ENCODE measurements at regions not wholly inside any gene's neighbourhood (a gene's known extent, or its start where the extent isn't known, plus 50 kb on each side); places are given as distances from the start of the nearest gene placed in this dataset.

GRCh38 chr1:222967466-222968240 is 152.8 kb downstream of the DISP1 start:
- H3K9me3 ChIP-seq, result no peaks in the 10 kb centered on the region
- intact Hi-C loops (cut with DNase I; ENCODE audit: low total_unique reads) (no loop called here), in situ Hi-C loops (cut with MboI; ENCODE audit: low sequenced_read_pairs in 4 of 4) (no loop called here)
- no peak overlapping the region for H3K27ac ChIP-seq
- no peaks in the 10 kb centered on the region for H3K4me1 ChIP-seq
- no peak for TF ChIP-seq POLR2A (IDR thresholded peaks at IDR 0.05)
- no peak for TF ChIP-seq CTCF (IDR thresholded peaks at IDR 0.05 in 4 of 5, conservative IDR thresholded peaks at IDR 0.05 in 1 of 5)
- ATAC-seq (no peak), DNase-seq (no peak)
- H3K27me3 ChIP-seq, result no peaks in the 10 kb centered on the region
- no peaks in the 10 kb centered on the region for H3K36me3 ChIP-seq
- no peak overlapping the region for H3K4me3 ChIP-seq

GRCh38 chr1:222970040-222970439 is 155.2 kb downstream of the DISP1 start:
- intact Hi-C loops (cut with DNase I; ENCODE audit: low total_unique reads) (no loop called here), in situ Hi-C loops (cut with MboI; ENCODE audit: low sequenced_read_pairs in 4 of 4) (no loop called here)
- H3K4me1 ChIP-seq, result no peaks in the 10 kb centered on the region
- ATAC-seq (no peak), DNase-seq (no peak)
- no peaks in the 10 kb centered on the region for H3K27me3 ChIP-seq
- H3K27ac ChIP-seq, result no peak overlapping the region
- no peaks in the 10 kb centered on the region for H3K36me3 ChIP-seq
- TF ChIP-seq POLR2A (IDR thresholded peaks at IDR 0.05) (no peak), CTCF (IDR thresholded peaks at IDR 0.05 in 4 of 5, conservative IDR thresholded peaks at IDR 0.05 in 1 of 5) (no peak)
- H3K9me3 ChIP-seq, result no peaks in the 10 kb centered on the region
- H3K4me3 ChIP-seq, result no peak overlapping the region

- no peaks in the 10 kb centered on the region for H3K36me3 ChIP-seq
- in situ Hi-C loops (cut with MboI; ENCODE audit: low sequenced_read_pairs in 4 of 4), result no loop called here
- H3K27ac ChIP-seq, result no peak overlapping the region
- H3K9me3 ChIP-seq, result no peaks in the 10 kb centered on the region
- no peak overlapping the region for H3K4me3 ChIP-seq
- no peaks in the 10 kb centered on the region for H3K27me3 ChIP-seq
- intact Hi-C loops (cut with DNase I; ENCODE audit: low total_unique reads), result no loop called here
- ATAC-seq (no peak), DNase-seq (no peak)
- peaks cover 0 to 6% of the 10 kb centered on the region in 2 donors for H3K4me1 ChIP-seq
- no peak for TF ChIP-seq POLR2A (IDR thresholded peaks at IDR 0.05)
These were observed 155.9 kb downstream of the DISP1 start for GRCh38 chr1:222970711-222971110.

- H3K27ac ChIP-seq, result no peak overlapping the region
- peaks cover 0 to 10% of the 10 kb centered on the region in 2 donors for H3K4me1 ChIP-seq
- TF ChIP-seq CTCF (IDR thresholded peaks at IDR 0.05 in 4 of 5, conservative IDR thresholded peaks at IDR 0.05 in 1 of 5), result no peak
- TF ChIP-seq POLR2A (IDR thresholded peaks at IDR 0.05), result no peak
- H3K4me3 ChIP-seq, result no peak overlapping the region
- H3K36me3 ChIP-seq, result no peaks in the 10 kb centered on the region
- DNase-seq, result no peak
- in situ Hi-C loops (cut with MboI; ENCODE audit: low sequenced_read_pairs in 4 of 4) (no loop called here), intact Hi-C loops (cut with DNase I; ENCODE audit: low total_unique reads) (no loop called here)
- no peaks in the 10 kb centered on the region for H3K27me3 ChIP-seq
- no peak for ATAC-seq
- H3K9me3 ChIP-seq, result no peaks in the 10 kb centered on the region
These were observed 156.3 kb downstream of the DISP1 start for GRCh38 chr1:222971146-222971545.

GRCh38 chr1:222973561-222973960 is 158.7 kb downstream of the DISP1 start:
- peaks cover 0 to 10% of the 10 kb centered on the region in 2 donors for H3K4me1 ChIP-seq
- intact Hi-C loops (cut with DNase I; ENCODE audit: low total_unique reads) (no loop called here), in situ Hi-C loops (cut with MboI; ENCODE audit: low sequenced_read_pairs in 4 of 4) (no loop called here)
- H3K4me3 ChIP-seq, result no peak overlapping the region
- ATAC-seq, result no peak
- TF ChIP-seq CTCF (IDR thresholded peaks at IDR 0.05 in 4 of 5, conservative IDR thresholded peaks at IDR 0.05 in 1 of 5) (no peak), POLR2A (IDR thresholded peaks at IDR 0.05) (no peak)
- H3K9me3 ChIP-seq, result no peaks in the 10 kb centered on the region
- H3K27ac ChIP-seq, result no peak overlapping the region
- no peaks in the 10 kb centered on the region for H3K36me3 ChIP-seq
- DNase-seq, result no peak
- no peaks in the 10 kb centered on the region for H3K27me3 ChIP-seq

Measured in gastrocnemius medialis (tissue), 4 donors.